Smooth muscle cell (in vitro differentiated cells): ENCODE measurements at regions not wholly inside any gene's neighbourhood (a gene's known extent, or its start where the extent isn't known, plus 50 kb on each side); places are given as distances from the start of the nearest gene placed in this dataset.

ENCODE experiments used
- DNase-seq: peaks from one replicate; lab custom pipeline; 2025; ENCODE audit not compliant: unreplicated experiment; lab: John Stamatoyannopoulos, UW
- H2AFZ ChIP-seq: fragments of 200-600 bp; sonication (generic); 2 replicates; pipeline ENCODE4 v1.6.0; 2016; ENCODE audit warnings: antibody characterized with exemption, low read depth, mild to moderate bottlenecking
- H3F3A ChIP-seq: fragments of 200-600 bp; sonication (generic); 2 replicates; pipeline ENCODE4 v1.6.0; 2017; ENCODE audit warnings: antibody characterized with exemption, low read depth
- H3K27ac ChIP-seq: fragments of 200-600 bp; sonication (generic); 2 replicates; pipeline ENCODE4 v1.5.1; 2016; ENCODE audit warnings: low read depth, mild to moderate bottlenecking
- H3K27me3 ChIP-seq: fragments of 200-600 bp; sonication (generic); 2 replicates; pipeline ENCODE4 v1.6.1; 2016; ENCODE audit warnings: low read depth, mild to moderate bottlenecking
- H3K36me3 ChIP-seq: fragments of 200-600 bp; sonication (generic); 2 replicates; pipeline ENCODE4 v1.5.1; 2016; ENCODE audit warnings: low read depth
- H3K4me1 ChIP-seq: fragments of 200-600 bp; sonication (generic); 2 replicates; pipeline ENCODE4 v1.5.1; 2016; ENCODE audit warnings: low read depth
- H3K4me2 ChIP-seq: fragments of 200-600 bp; sonication (generic); 2 replicates; pipeline ENCODE4 v1.6.0; 2016; ENCODE audit warnings: mild to moderate bottlenecking
- H3K4me3 ChIP-seq: fragments of 200-600 bp; sonication (generic); 2 replicates; pipeline ENCODE4 v1.5.1; 2016; ENCODE audit warnings: mild to moderate bottlenecking
- H3K79me2 ChIP-seq: fragments of 200-600 bp; sonication (generic); 2 replicates; pipeline ENCODE4 v1.6.0; 2016; ENCODE audit warnings: low read depth, mild to moderate bottlenecking
- H3K9ac ChIP-seq: fragments of 200-600 bp; sonication (generic); 2 replicates; pipeline ENCODE4 v1.6.0; 2016; ENCODE audit warnings: low read depth
- H3K9me3 ChIP-seq: fragments of 200-600 bp; sonication (generic); replicated peaks from 2 replicates; pipeline ENCODE4 v1.5.1; 2016; ENCODE audit warnings: low read depth
- H4K20me1 ChIP-seq: fragments of 200-600 bp; sonication (generic); 2 replicates; pipeline ENCODE4 v1.6.0; 2016; ENCODE audit warnings: low read depth
- WGBS: methylation state at CpG from one replicate; pipeline ENCODE4 v1.1.7; 2016; ENCODE audit warnings: low lambda C conversion rate; 5-methylcytosine and 5-hydroxymethylcytosine counted together
- TF ChIP-seq, protein P1 (sequence below): fragments of 200-600 bp; sonication (generic); IDR thresholded peaks from 2 replicates; pipeline ENCODE4 v1.5.1; 2017; ENCODE audit warnings: borderline replicate concordance, mild to moderate bottlenecking, antibody characterized with exemption; ENCODE audit not compliant: insufficient read depth, poor library complexity, severe bottlenecking

DNA sequence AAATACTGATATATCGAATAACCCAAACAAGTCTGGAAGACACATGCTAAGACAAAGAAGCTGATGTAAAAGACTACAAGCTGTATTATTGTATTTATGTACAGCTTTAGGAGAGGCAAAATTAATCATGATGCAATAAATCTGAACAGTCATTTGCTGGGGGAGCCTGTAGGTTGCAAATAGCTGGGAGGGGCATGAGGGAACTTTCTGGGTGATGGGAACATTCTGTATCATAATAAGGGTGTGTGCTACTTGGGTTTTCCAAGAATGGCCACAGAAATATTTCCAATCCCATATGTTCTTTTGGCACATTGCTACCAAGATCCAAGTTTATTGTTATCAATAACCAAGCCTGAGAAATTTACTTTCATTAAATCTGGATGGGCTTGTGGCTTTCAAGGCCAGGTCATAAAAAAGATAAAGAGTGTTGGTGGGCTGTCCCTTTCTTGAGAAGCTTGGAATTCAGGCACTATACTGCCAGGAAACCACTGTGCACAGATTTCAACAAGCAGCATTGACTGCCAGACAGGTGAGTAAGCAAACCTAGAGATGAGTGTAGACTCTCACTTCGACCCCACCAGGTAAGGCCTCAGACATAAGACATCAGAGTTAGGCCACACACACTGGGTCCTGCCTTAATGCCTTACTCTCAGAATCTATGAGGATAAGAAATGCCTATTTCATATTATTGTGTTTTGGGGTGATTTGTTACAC lies 629.7 kb upstream of the FZD8 start:
- 87% methylated on average over 2 of the region's 2 CpGs for WGBS
- H3K9me3 ChIP-seq = no peaks in the 10 kb centered on the region
- TF ChIP-seq, protein P1, sequence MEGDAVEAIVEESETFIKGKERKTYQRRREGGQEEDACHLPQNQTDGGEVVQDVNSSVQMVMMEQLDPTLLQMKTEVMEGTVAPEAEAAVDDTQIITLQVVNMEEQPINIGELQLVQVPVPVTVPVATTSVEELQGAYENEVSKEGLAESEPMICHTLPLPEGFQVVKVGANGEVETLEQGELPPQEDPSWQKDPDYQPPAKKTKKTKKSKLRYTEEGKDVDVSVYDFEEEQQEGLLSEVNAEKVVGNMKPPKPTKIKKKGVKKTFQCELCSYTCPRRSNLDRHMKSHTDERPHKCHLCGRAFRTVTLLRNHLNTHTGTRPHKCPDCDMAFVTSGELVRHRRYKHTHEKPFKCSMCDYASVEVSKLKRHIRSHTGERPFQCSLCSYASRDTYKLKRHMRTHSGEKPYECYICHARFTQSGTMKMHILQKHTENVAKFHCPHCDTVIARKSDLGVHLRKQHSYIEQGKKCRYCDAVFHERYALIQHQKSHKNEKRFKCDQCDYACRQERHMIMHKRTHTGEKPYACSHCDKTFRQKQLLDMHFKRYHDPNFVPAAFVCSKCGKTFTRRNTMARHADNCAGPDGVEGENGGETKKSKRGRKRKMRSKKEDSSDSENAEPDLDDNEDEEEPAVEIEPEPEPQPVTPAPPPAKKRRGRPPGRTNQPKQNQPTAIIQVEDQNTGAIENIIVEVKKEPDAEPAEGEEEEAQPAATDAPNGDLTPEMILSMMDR = no peak
- no peaks in the 10 kb centered on the region for H3K79me2 ChIP-seq
- H3F3A ChIP-seq = no peaks in the 10 kb centered on the region
- H2AFZ ChIP-seq = no peak overlapping the region
- no peak for DNase-seq
- H3K4me1 ChIP-seq = no peaks in the 10 kb centered on the region
- H3K4me2 ChIP-seq = no peak overlapping the region
- no peak overlapping the region for H3K27ac ChIP-seq
- no peaks in the 10 kb centered on the region for H4K20me1 ChIP-seq
- H3K27me3 ChIP-seq = no peaks in the 10 kb centered on the region
- no peaks in the 10 kb centered on the region for H3K36me3 ChIP-seq
- H3K4me3 ChIP-seq = no peak overlapping the region
- no peak overlapping the region for H3K9ac ChIP-seq

DNA sequence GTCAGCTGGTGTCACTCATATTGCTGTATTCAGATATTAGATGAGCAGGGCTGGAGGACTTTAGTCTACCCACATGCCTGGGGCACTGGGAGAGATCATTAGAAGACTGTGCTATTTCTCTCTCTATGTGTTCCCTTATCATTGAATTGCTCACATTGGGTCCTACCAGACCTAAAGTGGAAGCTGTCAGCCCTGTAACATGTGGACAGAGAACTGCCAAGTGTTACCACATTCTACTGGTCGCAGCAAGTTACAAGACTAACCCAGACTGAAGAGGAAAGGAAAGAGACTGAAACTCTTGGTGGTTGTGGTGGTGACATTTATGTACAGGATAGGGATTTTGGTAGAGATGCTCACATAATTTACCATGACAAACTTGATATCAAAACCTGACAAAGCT lies 627.1 kb upstream of the FZD8 start:
- Histone ChIP-seq H3K36me3 (no peaks in the 10 kb centered on the region), H4K20me1 (no peaks in the 10 kb centered on the region), H2AFZ (no peak overlapping the region), H3K4me1 (no peaks in the 10 kb centered on the region), H3K4me3 (no peak overlapping the region), H3K27ac (no peak overlapping the region), H3K9ac (no peak overlapping the region), H3K4me2 (no peak overlapping the region), H3K9me3 (no peaks in the 10 kb centered on the region), H3F3A (no peaks in the 10 kb centered on the region), H3K79me2 (no peaks in the 10 kb centered on the region), H3K27me3 (no peaks in the 10 kb centered on the region)
- WGBS = 85% methylated on average over 1 of the region's 1 CpG
- no peak for DNase-seq
- TF ChIP-seq, protein P1 = no peak

DNA sequence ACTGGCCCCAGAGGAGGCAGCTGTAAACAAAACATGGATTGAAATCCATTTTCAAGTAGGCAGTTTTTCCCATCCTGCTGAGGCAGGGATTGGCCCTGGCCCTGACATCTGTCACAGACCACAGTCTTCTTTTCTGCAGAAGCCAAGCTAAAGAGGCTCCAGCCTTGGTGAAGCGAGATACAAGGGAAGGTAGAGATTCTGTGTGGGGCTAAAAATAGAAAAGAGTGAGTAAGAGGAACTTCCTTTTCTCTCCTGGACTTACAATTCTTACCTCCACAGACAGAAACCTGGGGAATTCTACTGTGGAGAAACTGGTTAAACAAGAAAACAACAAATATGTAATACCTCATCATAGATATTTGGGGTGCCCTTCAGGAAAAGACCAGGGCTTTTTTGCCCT lies 624.8 kb upstream of the FZD8 start:
- H4K20me1 ChIP-seq = no peaks in the 10 kb centered on the region
- H3K27ac ChIP-seq = peak overlapping the region; percentile 55

More for the DNA sequence above, 624.8 kb upstream of the FZD8 start:
- H3K9me3 ChIP-seq = no peaks in the 10 kb centered on the region
- H2AFZ ChIP-seq = peak overlapping the region; percentile 42
- no peak for DNase-seq
- H3K79me2 ChIP-seq = no peaks in the 10 kb centered on the region
- H3F3A ChIP-seq = no peaks in the 10 kb centered on the region
- H3K4me2 ChIP-seq = peak overlapping the region; percentile 9
- no peak overlapping the region for H3K4me3 ChIP-seq
- TF ChIP-seq, protein P1 = no peak
- WGBS = 67% methylated on average over 1 of the region's 1 CpG
- H3K4me1 ChIP-seq = no peaks in the 10 kb centered on the region
- no peaks in the 10 kb centered on the region for H3K27me3 ChIP-seq
- H3K9ac ChIP-seq = no peak overlapping the region
- H3K36me3 ChIP-seq = no peaks in the 10 kb centered on the region
